GM18867 (cell line): ENCODE measurements at regions not wholly inside any gene's neighbourhood (a gene's known extent, or its start where the extent isn't known, plus 50 kb on each side); places are given as distances from the start of the nearest gene placed in this dataset.
A peak's percentile ranks its signal among the peaks of the same experiment; 100 is the strongest.

Experiments
- ATAC-seq: cut with Tn5 transposase; IDR thresholded peaks from one replicate; pipeline ENCODE4 v1.9.1; 2021; ENCODE audit warnings: mild to moderate bottlenecking, moderate library complexity; ENCODE audit not compliant: unreplicated experiment

DNA sequence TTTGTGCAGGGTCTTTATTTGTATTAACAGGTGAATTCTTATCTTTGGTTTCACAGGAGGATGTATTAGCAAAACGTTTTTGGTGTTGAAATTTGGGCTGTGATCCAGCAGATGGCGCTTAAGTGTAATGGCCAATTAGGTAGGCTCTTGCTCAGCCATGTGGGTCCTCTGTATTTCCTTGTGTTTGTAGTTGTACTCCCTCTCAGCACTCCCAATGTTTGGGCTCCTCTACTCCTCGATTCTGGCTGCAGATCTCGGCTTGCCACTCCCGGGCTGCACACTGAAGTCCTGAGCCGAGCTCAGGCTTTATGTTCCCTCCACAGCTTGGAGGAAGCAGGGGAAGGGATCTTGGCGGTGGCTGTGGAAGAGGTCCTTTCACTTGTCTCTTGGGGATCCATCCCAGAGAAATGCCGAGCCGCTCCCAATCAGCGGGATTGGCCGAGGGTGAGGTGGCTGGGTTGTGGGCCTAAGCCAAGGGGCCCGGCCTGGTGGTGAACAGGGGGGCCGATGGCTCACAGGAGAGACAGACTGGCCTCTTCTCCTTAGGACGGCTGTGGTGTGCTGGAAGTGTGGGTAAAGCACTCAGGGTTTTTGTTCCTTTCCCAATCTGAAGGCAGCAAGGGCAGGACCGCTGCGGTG lies 133.7 kb downstream of the AEBP2 start:
- ATAC-seq, result peak; percentile 76

DNA sequence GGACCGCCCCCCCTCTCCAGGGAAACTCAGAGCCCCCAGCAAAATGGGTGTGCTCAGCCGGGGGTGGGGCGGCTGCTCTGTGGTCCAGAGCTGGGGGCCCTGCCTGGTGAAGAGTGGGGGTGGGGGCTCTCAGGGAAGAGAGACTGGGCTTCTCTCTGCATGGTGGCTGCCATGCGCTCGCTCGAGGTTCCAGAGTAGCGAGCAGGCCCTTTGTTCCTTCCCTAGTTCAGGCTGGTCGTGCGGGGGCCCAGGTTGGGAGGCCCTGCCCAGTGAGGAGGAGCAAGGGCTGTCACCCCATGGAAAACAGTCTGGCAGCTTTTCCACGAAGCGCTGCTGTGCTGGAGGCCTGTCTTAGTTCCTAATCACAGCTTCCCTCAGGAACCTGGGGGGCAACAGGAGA lies 134.6 kb downstream of the AEBP2 start:
- no peak for ATAC-seq

DNA sequence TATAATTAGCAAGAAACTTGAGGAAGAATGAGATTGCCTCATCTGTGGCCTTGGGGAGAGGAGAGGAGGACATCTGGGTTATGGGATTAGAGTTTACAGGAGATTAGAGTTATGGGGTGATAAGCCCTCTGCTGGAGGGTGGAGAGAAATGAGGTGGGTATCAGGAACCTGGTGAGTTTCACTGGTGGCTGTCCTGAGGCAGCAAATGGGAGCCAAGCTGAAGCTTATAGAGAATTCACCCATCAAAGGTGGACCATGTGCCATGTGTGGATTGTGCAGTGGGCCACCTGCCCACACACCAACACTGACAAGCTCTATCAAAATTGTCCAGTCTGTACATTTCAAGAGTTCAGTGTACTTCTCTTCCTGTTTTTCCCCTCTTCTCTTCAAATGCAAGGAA lies 135.3 kb downstream of the AEBP2 start:
- no peak for ATAC-seq

DNA sequence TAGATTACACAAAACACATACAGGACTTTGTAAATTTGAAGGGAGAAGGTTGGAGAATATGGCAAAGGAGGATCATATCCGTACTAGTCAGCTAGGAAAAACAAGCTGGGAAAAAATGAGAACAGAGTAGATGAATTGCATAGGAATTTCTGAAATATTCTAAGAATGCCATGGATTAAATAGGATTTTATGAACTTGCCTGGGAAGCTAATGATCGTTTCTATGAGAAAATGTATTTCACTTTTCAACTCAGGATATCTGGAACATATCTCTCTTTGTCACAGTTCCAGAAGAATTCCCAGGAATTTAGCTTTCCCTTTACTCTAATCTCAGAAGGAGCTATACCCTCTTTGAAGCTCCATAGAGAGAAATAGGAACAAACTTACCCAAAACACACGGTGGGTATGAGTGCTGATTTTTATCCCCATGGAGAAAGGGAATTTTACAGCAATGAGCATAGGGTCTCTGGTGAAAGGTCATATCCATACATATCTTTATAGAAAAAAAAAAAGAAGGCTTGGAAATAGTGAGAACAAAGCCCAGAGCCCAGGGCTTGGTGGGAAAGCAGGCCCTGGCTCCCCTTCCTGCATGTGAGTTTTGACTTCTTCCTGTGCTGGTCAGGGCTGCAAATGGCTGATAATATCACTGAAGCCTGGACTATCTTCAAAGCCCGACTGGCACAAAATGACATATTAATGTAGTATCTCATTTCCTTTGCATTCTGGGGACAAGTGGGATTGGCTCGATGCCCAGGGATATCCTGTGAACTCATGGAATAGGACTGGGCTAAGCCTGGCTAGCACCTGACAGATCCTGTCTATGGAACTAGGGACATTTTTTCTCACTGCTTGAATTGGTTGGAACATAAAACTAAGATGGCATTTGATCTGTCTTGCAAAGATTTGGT lies 136.3 kb downstream of the AEBP2 start:
- no peak for ATAC-seq

DNA sequence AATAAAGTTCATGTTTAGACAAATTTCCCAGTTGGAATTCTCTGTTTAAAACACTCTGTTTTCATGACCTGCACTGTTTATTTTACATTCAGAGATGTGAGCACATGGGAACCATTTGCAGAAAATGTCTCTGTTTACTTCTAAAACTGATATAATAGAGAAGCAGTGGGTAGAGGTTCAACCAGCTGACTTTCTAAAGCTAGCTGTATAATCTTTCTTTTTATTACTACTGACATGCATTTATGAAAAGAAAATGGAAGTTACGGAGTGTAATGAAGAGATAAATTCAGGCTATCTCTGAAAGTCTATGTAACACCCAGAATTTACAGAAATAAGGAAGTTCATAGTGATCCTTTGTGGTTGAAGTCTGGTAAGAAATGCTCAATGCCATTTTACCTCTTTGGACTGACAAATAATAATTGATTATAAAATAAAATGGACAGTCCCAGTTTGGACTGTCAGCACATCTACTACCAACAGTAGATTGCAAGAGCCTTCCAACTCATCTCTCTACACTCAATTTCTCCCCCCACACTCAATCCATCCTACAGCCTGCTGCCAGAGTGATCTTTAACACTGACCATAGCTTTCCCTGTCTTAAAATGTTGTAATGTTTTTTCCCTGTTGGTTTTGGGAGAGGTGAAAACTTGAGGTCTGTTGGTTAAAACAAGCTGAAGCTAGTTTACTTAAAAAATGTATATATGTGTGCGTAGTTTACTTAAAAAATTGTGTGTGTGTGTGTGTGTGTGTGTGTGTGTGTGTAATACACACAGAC lies 137.4 kb downstream of the AEBP2 start:
- no peak for ATAC-seq

DNA sequence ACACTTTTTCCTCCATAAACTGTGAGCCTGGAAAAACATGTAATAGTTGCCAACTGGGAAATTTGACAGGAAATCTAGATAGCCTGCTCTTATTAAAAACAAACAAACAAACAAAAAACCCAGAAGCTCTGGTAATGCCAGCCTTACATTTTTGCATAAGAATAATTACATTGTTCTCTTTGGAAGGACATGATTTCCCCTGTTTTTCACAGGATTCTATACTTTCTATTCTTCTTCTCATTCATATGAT lies 137.9 kb downstream of the AEBP2 start:
- ATAC-seq, result no peak

DNA sequence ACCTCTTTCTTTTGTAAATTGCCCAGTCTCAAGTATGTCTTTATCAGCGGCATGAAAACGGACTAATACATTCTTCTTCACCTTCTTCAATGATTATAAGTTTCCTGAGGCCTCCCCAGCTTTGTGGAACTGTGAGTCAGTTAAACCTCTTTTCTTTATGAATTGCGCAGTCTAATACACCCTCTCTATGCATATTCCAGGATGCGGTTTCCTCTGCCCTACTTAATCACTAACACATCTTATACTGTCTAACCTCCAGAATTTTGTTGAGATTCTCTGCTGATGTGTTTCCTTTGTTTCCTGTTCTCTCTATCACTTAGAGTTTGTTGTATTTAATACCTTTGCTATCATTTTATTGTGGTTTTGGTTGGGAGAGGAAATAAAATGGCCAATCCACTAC lies 145.4 kb downstream of the AEBP2 start:
- ATAC-seq, result no peak

DNA sequence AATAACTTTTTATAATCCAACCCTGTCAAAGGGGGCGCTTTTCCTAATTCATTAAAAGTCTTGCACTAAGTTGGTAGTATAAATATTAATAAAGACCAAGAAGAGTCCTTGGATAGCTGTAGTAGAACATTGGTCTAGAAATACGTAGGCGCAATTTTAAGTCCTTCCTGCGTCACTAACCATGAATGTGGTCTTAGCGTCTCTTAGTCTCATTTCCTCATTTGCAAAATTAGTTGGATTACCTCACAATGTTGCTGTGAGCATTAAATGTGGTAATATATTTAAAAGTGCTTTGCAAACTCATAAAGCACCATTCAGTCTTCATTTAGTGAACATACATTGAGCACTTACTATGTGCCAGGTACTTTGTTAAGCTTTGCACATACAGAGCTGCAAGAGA lies 149.7 kb downstream of the AEBP2 start:
- ATAC-seq, result no peak

DNA sequence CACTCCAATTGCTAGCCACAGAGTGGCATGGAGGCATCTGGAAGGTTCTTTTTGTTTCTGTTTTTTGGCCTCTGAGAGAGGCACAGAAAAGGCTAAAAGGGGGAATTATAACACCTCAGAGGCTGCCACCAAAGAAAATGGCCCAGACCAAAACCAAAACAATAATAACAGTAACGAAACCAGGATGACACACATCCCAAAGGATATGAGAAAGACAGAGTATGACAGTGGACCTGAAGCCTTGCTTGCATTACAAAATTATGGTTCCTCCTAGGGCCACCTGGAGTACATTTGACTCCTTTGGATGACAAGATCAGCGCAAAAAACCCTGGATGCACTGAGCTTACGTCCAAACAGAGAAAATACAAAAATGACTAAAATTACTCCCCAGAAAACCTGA lies 152.7 kb downstream of the AEBP2 start:
- ATAC-seq, result no peak

DNA sequence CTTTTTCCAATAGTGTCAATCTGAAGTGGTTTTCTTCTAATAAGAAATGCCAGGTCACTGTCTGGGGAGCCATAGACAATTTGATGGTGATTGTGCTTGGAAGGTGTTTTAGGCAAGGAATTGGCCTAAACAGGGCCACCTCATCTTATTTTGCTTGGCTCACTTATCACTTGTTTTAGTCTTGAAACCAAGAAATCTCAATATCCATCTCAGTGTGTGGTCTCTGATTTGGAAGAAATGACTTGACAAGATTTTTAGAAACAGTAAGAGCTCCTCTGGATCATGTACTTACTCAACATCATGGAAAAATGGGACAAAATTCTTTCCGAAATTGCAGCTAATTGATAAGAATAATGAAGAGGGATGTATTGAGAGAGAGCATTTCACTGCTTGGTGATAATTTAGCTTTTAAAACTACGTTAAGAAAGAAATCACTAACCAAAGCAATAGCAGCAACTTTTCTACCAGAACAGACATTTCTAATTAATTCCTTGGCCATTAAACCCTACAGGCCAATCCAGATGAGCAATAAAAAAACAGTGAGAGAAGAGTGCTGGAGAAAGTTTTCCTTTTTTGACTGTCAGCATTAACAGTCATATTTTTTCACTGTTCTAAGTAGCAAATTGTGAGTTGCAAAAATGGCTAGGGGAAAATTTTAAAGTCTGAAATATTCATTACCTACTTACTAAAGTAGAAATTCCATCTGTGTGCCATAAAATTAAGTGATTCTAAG lies 157.3 kb downstream of the AEBP2 start:
- no peak for ATAC-seq

DNA sequence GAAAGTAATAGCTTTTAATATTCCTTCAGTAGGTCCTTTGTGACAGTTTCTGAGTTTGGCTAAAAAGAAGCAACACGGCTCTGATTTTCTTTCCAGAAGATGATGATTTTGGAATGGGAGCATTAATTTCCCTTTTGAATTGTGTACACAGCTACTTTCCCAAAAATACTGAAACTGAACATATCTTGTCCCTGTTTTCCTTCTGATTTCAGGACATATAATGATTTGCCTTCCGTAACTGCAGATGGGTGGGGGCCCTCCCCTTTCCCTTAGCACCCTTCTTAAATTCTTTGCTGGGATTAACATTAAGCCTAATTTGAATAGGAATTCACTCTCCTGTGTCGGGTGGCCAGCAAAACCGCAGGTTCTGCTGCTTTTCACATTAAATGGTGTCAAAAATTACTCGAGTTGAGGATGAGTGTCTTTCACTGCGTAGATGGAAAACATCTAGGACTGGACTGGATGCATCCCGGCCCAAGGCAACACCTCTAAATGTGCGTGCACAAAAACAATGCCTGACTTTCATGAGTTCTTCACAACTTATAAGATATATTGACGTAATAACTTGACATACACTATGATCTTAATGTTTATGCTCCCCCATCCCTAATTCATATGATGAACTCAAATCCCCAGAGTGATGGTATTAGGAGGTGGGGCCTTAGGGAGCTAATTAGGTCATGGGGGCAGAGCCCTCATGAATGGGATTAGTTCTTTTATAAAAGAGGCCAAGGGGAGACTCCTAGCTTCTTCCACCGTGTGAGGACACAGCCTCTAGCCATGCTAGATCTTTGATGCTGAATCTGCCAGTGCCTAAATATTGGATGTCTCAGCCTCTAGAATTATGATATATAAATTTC lies 158.1 kb downstream of the AEBP2 start:
- no peak for ATAC-seq

DNA sequence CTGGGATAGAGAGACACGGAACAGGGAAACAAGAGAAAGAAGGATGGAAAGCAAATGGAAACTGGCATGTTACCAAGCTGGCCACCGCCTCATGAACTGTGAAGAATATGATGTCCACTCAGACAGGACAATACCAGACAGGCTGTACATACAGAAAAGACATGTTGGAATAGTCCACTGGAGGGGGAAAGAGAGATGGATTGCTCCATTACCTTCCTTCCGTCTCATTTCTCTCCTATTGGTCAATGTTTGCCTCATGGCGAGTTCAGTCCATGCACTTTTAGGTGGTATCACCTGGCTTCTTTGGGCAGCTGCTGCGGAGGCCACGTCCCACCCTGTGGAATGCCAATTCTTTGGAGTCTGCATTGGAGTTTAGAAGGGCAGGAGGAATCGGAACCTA lies 166.4 kb downstream of the AEBP2 start:
- no peak for ATAC-seq

DNA sequence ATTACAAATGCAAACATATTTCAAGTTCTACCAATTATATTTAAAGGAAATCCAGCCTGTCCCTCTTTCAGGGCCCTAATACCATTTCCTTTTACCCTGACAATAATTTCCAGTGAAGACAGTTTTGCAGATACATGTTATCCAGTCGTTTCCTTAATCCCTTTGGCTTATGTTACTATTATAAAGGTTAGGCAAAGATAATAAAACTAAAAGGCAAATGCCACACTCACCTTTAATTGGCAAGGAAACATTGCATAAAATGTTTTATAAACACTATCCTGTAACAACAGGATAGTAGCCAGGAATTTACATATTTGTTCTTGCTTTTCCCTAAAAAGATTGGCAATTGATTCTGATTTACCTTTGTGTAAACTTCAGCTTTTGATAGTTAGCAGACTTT lies 168.7 kb downstream of the AEBP2 start:
- no peak for ATAC-seq

DNA sequence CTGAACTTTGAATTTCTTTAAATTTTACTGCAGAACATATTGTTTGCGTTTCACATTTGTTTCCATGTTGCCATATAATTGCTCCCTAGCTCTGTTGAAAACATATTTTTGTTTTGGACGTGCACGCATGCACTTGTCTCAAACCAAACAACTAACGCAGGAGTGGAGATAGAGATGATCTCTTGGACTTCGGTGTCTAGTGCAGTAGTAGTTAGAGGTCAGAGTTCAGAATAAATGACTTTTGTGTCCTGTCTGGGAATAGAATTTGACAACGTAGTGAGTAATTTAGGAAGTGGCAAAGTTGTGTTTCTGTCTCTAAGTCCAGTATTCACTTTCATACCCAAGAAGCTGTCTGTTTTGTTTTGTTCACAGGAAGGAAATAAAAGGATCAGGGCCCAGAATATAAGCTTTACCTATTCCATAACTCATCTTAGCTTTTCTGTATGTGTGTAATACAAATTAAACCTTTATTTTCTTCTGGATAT lies 173.8 kb downstream of the AEBP2 start:
- no peak for ATAC-seq

DNA sequence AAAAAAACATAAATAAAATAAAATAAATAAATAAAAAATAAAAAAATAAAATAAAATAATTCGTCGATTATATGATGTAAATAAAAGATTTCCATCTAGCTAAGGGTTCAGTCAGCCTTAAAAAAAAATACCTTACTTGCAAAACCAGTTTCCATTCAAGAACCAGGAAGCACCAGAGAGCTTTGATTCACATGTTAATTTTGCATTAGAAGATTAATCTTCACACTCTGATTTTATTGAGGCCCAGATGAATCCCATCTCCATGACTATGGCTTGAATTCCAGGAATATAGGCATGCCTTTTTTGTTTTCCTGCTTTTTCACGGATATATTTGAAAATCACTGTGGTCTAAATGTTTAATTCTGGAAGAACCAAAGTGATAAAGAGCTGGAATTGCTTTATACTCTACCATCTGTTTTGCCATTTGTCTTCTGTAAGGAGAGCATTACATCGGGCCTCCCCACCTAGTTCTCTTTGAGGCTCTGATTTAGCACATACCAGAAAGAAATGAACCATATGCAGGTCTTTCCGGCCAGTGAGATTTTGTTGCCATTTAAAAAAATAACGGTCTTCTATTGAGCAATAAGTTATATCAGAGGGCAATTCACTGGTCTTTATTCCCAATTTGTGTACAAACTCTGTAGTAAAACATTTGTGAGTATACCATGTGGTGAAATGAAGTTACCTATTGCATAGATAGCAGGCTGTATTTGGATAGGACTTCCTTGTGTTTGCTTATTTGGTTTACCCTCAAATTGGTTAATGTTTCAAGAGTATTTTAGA lies 175.5 kb downstream of the AEBP2 start:
- no peak for ATAC-seq

DNA sequence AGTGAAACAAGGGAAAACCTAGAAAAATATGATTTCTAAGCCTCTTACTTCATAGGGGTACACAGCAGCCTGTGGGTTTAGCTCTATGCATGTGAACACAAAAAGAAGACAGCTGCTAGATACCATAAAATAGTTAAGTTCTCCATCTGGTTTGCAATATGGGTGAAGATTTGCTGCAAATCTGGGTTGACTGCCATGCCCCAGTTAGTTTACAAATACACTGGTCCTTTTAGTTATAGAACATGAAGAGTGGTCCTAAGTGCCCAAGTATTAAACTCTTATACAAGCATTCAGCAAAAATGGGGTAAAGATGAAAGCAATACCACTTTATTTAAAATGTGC lies 176.1 kb downstream of the AEBP2 start:
- no peak for ATAC-seq

DNA sequence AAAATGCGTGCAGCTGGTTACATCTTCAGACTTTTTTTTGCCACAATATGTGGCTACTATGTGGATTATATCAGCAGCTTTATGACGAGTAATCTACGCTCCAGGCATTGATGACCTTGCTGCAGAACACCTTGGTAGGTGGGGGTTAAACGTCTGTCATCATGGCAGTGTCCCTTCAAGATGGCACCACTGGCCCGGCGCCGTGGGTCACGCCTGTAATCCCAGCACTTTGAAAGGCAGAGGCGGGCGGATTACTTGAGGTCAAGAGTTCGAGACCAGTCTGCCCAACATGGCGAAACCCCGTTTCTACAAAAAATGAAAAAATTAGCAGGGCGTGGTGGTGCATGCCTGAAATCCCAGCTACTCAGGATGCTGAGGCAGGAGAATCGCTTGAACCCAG lies 177.5 kb downstream of the AEBP2 start:
- no peak for ATAC-seq

DNA sequence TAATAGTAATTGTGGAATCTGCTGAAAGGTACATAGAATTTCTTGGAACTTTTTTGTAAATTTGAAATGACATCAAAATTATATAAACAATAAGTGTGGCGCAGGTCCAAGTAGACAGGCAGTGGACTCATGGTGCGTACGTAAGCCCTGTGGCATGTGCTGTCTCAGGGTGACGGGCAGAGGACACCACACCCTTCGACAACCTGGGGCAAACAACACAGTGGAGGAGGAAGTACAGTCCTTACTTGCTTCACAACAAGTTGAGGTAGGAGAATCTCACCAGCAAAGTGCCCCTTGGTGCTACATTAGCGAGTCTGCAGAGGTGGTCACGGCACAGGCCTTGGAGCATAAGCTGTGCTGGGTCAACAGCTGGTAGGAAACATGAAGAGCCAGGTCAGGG lies 180.9 kb downstream of the AEBP2 start:
- ATAC-seq, result no peak

DNA sequence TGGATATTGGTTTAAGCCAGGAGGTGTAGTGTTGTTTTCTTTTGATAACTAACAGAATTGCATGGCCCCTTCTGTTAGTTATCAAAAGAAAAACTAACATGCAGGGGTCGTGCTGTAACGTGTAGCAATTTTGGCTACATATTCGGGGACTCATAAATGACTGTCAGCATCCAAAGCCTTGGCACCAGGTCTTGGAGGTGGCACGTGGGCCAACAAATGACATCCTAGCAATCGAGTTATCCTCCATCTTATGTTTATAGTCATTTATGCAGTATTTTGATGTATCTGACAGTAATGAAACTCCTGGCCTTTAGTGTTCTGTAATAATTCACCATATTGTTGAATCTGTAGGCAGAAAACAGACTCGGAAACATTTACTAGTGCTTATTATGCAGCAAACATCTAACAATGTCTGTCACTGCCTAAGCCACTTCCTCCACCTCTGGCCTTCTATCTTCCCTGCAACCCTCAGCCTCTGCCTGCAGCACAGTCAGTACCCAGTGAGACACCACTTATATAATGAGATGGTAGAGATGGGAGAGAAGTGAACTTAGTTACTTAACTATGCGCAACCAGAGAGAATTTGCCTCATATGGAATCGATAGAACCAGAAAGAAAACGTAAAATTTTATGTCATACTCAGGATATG lies 184.6 kb downstream of the AEBP2 start:
- ATAC-seq, result no peak
